ENCODE measurements at regions not wholly inside any gene's neighbourhood (a gene's known extent, or its start where the extent isn't known, plus 50 kb on each side); places are given as distances from the start of the nearest gene placed in this dataset.

DNA sequence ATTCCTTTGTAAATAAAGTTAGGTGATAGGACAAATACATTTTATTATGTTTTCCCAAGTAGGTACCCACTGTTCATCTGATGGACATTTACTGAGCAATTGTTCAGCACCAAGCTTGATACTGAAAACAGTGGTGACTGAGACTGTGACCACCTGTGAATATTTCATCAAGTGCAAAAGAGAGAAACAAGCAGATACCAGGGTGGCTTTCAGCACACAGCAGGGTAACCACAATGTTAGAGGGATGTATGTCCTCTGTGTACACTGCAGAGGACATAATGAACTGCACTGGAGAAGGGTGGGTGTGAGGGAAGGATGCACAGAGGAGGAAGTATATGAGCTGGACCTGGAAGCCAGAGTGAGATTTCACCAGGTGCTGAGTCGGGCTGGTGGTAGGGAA lies 411.8 kb downstream of the RAD51AP2 start:
- no peak for TF ChIP-seq CTCF (IDR thresholded peaks at IDR 0.05; ENCODE audit: low read depth, low read length)
- DNase-seq (ENCODE audit: extremely low read depth, low read depth): no peak

GRCh38 chr2:17104454-17104853 lies 413.8 kb downstream of the RAD51AP2 start:
- TF ChIP-seq CTCF (IDR thresholded peaks at IDR 0.05; ENCODE audit: low read depth, low read length): no peak
- DNase-seq (ENCODE audit: extremely low read depth, low read depth): no peak

DNA sequence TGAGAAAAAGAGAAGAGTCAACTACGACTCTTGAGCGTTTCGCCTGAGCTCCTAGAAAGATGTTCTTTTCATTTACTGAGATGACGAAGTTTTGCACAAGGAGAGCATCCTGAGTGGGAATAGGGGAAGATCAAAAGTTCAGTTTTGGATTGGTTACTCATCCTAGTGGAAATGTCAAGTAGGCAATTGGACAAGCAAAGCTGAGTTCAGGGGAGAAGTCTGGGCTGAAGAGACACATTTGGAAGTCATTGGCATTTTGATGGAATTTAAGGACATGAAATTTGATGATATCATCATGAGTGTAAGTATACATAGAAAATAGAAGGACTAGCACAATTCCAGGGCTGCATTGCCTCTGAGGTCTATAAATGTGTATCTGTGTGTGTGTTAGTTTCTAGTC lies 416.6 kb downstream of the RAD51AP2 start:
- DNase-seq (ENCODE audit: extremely low read depth, low read depth): no peak

DNA sequence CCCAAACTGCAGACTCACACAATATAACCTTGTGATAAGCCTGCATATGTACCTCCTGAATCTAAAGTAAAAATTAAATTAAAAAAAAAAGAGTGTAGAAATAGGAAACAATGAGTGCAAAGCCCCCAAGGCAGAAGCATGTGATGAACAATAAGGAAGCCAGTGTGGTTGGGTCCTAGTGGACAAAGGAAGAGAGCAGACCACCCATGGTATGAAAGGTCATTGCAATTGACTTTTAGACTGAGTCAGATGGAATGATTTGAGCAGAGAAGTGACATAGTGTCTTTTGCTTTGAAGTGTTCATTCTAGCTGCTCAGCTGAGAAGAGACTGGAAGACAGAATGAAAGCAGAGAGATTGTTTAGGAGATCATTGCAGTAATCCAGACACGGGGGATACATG lies 417.1 kb downstream of the RAD51AP2 start:
- TF ChIP-seq CTCF (IDR thresholded peaks at IDR 0.05; ENCODE audit: low read depth, low read length): no peak
- DNase-seq (ENCODE audit: extremely low read depth, low read depth): no peak

More for the DNA sequence above, 416.6 kb downstream of the RAD51AP2 start:
- TF ChIP-seq CTCF (IDR thresholded peaks at IDR 0.05; ENCODE audit: low read depth, low read length): no peak

DNA sequence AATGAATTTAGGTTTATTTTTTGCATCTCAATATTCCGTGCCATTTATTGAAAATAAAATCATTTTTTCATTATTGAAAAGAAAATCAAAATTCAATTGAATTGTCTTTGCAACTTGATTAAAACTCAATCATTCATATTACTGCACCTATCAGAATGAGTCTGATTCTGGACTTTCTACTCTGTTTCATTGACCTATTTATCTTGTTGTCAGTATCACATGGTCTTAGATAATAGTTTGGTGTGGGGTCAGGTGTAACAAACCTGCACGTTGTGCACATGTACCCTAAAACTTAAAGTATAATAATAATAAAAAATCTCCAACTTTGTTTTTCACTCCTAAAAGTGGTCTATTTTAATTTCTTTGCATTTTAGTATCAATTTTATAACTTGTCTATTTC lies 422.9 kb downstream of the RAD51AP2 start:
- no peak for TF ChIP-seq CTCF (IDR thresholded peaks at IDR 0.05; ENCODE audit: low read depth, low read length)
- DNase-seq (ENCODE audit: extremely low read depth, low read depth): no peak

DNA sequence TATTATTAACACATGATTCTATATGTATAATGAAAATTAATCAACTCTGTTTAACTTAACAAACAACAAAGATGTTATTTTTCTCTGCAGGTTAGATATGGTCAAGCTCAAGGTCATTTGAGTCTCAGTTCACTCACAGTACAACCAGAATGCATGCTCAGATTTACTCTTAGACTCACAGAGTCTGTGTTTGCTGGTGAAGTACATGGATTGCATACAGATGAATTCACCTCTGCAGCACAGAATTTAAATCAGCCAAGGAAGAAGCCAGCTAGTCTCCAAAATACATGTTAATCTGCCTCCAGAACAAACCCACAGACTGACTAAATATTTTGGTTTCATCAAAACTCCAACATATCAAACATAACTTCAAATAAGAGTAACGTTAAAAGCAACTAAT lies 424.5 kb downstream of the RAD51AP2 start:
- DNase-seq (ENCODE audit: extremely low read depth, low read depth): no peak
- no peak for TF ChIP-seq CTCF (IDR thresholded peaks at IDR 0.05; ENCODE audit: low read depth, low read length)

DNA sequence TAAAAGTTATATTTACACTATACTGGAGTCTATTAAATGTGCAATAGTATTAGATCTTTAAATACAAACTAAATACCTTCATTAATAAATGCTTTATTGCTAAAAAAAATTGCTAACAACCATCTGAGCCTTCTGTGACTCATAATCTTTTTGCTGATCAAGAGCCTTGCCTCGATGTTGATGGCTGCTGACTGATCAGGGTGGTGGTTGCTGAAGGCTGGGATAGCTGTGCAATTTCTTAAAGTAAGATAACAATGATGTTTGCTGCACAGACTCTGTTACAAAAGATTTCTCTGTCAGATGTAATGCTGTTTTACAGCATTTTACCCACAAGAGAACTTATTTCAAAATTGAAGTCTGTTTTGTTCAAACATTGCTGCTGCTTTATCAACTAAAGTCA lies 421.4 kb upstream of the CYRIA start:
- TF ChIP-seq CTCF (IDR thresholded peaks at IDR 0.05; ENCODE audit: low read depth, low read length): no peak
- no peak for DNase-seq (ENCODE audit: extremely low read depth, low read depth)

Data from AG09319 (cell line).